ENCODE measurements at regions not wholly inside any gene's neighbourhood (a gene's known extent, or its start where the extent isn't known, plus 50 kb on each side); places are given as distances from the start of the nearest gene placed in this dataset.

- TF ChIP-seq CTCF (IDR thresholded peaks at IDR 0.05) = no peak
Observed at GRCh38 chr15:38872732-38873131, 308.1 kb upstream of the RASGRP1 start.

- TF ChIP-seq CTCF (IDR thresholded peaks at IDR 0.05) = no peak
Observed at GRCh38 chr15:38873158-38873557, 308.5 kb upstream of the RASGRP1 start.

- TF ChIP-seq CTCF (IDR thresholded peaks at IDR 0.05) = no peak
Observed at GRCh38 chr15:38874464-38874863, 309.9 kb upstream of the RASGRP1 start.

- no peak for TF ChIP-seq CTCF (IDR thresholded peaks at IDR 0.05)
Observed at GRCh38 chr15:38876211-38876610, 311.6 kb upstream of the RASGRP1 start.

GRCh38 chr15:38876621-38877020 lies 312.0 kb upstream of the RASGRP1 start:
- TF ChIP-seq CTCF (IDR thresholded peaks at IDR 0.05) = no peak

- no peak for TF ChIP-seq CTCF (IDR thresholded peaks at IDR 0.05)
Observed at GRCh38 chr15:38877471-38877870, 312.9 kb upstream of the RASGRP1 start.

GRCh38 chr15:38878026-38878425 lies 313.4 kb upstream of the RASGRP1 start:
- no peak for TF ChIP-seq CTCF (IDR thresholded peaks at IDR 0.05)

- no peak for TF ChIP-seq CTCF (IDR thresholded peaks at IDR 0.05)
Observed at GRCh38 chr15:38878926-38879325, 314.3 kb upstream of the RASGRP1 start.

Data from LNCAP (cell line).